ENCODE measurements at regions not wholly inside any gene's neighbourhood (a gene's known extent, or its start where the extent isn't known, plus 50 kb on each side); places are given as distances from the start of the nearest gene placed in this dataset.

DNA sequence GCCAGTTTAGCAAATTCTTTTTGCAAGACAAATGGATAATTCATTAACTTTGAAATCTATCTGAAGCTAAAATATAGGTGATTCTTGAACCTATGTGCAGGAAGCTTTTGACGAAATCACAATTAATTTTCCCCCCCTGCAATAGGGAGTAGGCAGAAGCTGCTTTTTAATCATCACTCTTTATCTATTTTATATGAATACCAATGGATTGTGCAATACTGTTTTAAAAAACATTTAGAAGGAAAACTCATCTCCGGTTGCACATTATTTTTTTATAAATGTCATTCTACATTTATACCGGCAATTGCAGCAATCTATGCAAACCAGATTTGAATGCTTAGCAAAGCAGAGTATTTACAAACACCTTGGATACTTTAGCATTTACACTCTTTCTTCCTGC lies 121.1 kb upstream of the TMCO5A start:
- H3K36me3 Mint-ChIP-seq = no peaks in the 10 kb centered on the region
- no peak overlapping the region for H3K27ac Mint-ChIP-seq
- H3K9me3 Mint-ChIP-seq = peaks cover 0 to 5% of the 10 kb centered on the region in 2 donors
- ATAC-seq (no peak), DNase-seq (ENCODE audit: low spot score in 2 of 2) (no peak)

DNA sequence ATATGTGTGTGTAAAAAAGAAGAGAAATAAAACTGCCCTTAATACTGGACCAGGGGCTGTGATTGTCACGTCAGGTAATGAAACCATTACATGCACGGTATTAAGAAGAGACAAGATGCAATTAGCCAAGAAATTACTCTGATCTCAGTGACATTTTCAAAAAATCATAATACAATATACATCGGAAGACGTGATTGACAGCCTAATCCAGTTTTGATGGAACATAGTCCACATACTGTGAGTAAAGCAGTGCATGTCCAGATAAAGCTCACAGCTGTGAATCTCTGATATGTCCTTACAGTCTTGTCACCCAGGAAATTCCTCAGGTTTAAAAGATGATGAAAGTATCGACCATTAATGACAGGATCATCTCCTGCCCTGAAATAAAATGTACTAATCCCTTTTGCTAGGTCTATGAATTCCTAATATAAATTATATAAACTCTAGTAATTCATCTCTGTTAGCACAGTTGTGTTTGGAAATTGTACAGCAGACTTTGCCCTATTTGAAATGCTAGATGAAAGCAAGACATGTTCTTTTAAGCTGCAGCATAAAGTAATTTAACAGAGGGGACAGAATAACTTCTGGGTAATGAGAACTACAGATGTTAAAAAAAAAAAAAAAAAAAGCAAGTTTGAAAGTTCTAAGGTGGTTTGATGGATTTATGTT lies 119.5 kb upstream of the TMCO5A start:
- DNase-seq (ENCODE audit: low spot score in 2 of 2) = no peak
- H3K9me3 Mint-ChIP-seq = no peaks in the 10 kb centered on the region
- no peak for ATAC-seq
- no peak overlapping the region for H3K27ac Mint-ChIP-seq
- H3K36me3 Mint-ChIP-seq = no peaks in the 10 kb centered on the region

DNA sequence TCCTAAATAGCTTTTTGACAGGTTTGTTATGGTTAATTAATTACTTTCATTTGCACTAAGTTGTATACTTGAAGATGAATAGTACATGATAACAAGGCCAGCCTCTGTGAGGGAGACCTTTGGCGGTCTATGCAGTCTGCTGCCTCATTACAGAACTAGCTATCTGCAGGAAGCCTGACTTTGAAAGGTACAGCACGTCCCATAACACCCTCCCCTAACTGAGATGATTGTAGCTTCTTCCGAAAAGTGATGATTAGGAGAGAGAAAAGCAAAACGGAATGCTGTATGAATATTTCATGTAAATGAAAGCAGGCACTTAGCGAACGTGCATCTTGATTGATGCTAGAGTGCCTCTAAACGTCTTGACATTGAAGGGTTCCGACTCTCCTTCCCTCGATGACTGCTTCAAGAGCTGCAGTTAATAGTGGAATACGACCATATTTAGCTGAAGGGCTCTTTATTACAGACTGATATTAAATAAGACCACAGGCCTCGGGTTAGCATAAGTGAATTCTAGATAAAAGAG lies 116.2 kb upstream of the TMCO5A start:
- DNase-seq (ENCODE audit: low spot score in 2 of 2) = no peak
- Mint-ChIP-seq H3K27ac (no peak overlapping the region), H3K36me3 (no peaks in the 10 kb centered on the region), H3K9me3 (no peaks in the 10 kb centered on the region)
- no peak for ATAC-seq

DNA sequence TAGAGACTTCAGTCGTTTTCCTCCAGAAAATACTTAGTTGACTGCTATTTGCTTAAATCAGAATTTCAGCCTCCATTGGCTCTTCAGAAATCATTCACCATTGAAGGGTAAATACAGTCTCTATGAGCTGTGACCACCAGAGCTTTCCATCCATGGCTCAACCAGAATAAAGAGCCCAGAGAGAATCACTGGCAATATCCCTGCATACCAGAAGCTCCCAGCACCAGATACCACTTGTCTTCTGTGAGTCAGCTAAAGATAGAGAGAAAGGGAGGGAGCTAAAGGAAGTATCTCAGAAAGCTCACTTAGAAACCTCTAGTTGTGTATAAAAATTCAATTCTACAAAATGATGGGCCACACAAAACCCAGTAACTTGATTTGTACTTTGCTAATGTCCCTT lies 115.2 kb upstream of the TMCO5A start:
- ATAC-seq (no peak), DNase-seq (ENCODE audit: low spot score in 2 of 2) (no peak)
- H3K27ac Mint-ChIP-seq = no peak overlapping the region
- no peaks in the 10 kb centered on the region for H3K36me3 Mint-ChIP-seq
- H3K9me3 Mint-ChIP-seq = no peaks in the 10 kb centered on the region

GRCh38 chr15:37820380-37821128 lies 113.9 kb upstream of the TMCO5A start:
- DNase-seq (ENCODE audit: low spot score in 2 of 2) = no peak
- H3K27ac Mint-ChIP-seq = no peak overlapping the region
- H3K36me3 Mint-ChIP-seq = no peaks in the 10 kb centered on the region
- no peak for ATAC-seq
- no peaks in the 10 kb centered on the region for H3K9me3 Mint-ChIP-seq

- DNase-seq (ENCODE audit: low spot score in 2 of 2) (no peak), ATAC-seq (no peak)
- no peak overlapping the region for H3K27ac Mint-ChIP-seq
These were observed 110.7 kb upstream of the TMCO5A start for GRCh38 chr15:37823601-37824275.

GRCh38 chr15:37824717-37825382 lies 109.6 kb upstream of the TMCO5A start:
- ATAC-seq (no peak), DNase-seq (ENCODE audit: low spot score in 2 of 2) (no peak)
- no peaks in the 10 kb centered on the region for H3K9me3 Mint-ChIP-seq
- H3K36me3 Mint-ChIP-seq = no peaks in the 10 kb centered on the region
- no peak overlapping the region for H3K27ac Mint-ChIP-seq

More at GRCh38 chr15:37823601-37824275, 110.7 kb upstream of the TMCO5A start:
- Mint-ChIP-seq H3K9me3 (no peaks in the 10 kb centered on the region), H3K36me3 (no peaks in the 10 kb centered on the region)

DNA sequence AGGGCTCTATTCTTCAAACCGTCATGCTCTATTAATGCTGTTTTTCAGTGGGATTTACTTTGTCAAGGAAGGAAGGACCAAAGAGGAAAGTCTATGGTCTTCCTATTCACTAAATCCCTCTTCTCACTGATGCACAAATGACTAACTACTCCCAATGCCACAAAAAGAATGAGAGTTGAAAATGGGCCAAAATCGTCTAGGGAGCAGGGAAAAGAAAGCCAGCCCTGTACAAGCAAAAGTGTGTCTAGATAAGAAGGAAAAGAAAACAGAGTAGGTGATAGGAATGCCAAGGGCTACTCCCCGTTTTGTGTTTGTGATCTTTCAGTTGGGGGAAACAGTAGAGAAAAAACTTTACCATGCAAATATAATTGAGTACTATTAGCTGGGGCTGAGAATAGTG lies 97.2 kb upstream of the TMCO5A start:
- ATAC-seq = no peak
- no peak overlapping the region for H3K27ac Mint-ChIP-seq
- no peak for DNase-seq (ENCODE audit: low spot score in 2 of 2)
- H3K9me3 Mint-ChIP-seq = peaks cover 8 to 13% of the 10 kb centered on the region in 2 donors
- H3K36me3 Mint-ChIP-seq = peaks cover 0 to 5% of the 10 kb centered on the region in 2 donors

DNA sequence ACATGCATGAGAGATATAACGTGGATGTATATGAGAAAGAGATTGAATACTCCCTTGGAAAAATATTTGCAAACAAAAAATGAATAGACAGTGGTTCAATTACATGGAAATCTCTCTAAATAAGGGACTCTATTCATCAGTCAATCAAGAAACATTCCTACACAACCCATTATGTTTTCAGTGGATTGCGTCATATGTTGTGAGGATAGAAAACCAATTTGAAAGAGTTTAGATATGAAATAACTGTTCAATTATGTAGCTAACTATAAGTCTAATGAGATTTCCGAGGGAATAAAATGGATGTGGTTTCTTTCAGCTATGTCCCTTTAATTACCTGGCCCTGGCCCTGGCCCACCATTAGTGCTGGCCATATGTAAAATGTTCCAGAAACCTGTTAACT lies 86.7 kb upstream of the TMCO5A start:
- peaks cover 0 to 4% of the 10 kb centered on the region in 2 donors for H3K9me3 Mint-ChIP-seq
- ATAC-seq (no peak), DNase-seq (ENCODE audit: low spot score in 2 of 2) (no peak)
- no peaks in the 10 kb centered on the region for H3K36me3 Mint-ChIP-seq
- no peak overlapping the region for H3K27ac Mint-ChIP-seq

DNA sequence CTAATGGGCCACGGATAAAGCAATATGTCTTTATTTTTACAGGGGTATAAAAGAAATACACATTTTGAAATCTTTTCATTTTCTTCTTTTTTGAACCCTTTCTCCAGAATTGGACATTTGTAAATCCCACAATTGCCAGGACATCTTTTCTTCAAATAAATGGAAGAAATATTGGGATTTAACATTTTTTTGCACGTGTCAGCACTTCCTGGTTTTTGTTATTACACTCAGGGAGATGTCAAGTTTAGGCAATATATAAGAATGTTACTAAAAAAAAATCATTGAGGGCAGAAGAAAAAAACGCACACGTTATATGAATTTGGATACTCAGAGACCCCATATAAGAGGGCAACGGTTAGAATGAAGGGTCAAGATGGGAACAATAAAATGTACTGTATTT lies 78.3 kb upstream of the TMCO5A start:
- Mint-ChIP-seq H3K36me3 (no peaks in the 10 kb centered on the region), H3K9me3 (no peaks in the 10 kb centered on the region)

GRCh38 chr15:37860896-37861295 lies 73.5 kb upstream of the TMCO5A start:
- peaks cover 8 to 17% of the 10 kb centered on the region in 2 donors for H3K9me3 Mint-ChIP-seq
- no peak overlapping the region for H3K27ac Mint-ChIP-seq
- ATAC-seq = no peak
- DNase-seq (ENCODE audit: low spot score in 2 of 2) = no peak
- peaks cover 0 to 6% of the 10 kb centered on the region in 2 donors for H3K36me3 Mint-ChIP-seq

More for the DNA sequence above, 78.3 kb upstream of the TMCO5A start:
- DNase-seq (ENCODE audit: low spot score in 2 of 2) = no peak
- ATAC-seq = no peak
- H3K27ac Mint-ChIP-seq = no peak overlapping the region

DNA sequence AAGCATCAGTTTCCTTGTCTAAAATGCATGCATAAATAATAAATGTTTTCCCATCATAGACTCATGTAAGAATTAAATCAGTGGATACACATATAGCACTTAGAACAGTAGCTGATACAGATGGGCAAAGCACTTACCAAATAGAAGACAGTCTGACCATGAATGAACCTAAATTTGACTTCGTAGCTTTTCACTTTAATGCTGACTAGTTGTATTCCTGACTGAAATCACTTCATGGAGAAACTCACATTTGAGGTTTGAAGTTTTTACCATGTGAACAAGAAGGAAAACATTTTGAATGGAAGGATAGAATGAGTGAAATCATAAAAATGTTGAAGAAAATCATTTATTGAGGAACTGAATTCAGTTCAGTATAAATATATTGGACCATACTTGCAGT lies 68.8 kb upstream of the TMCO5A start:
- ATAC-seq = no peak
- no peak overlapping the region for H3K27ac Mint-ChIP-seq
- H3K36me3 Mint-ChIP-seq = peaks cover 0 to 6% of the 10 kb centered on the region in 2 donors
- peaks cover 8 to 17% of the 10 kb centered on the region in 2 donors for H3K9me3 Mint-ChIP-seq
- DNase-seq (ENCODE audit: low spot score in 2 of 2) = no peak

DNA sequence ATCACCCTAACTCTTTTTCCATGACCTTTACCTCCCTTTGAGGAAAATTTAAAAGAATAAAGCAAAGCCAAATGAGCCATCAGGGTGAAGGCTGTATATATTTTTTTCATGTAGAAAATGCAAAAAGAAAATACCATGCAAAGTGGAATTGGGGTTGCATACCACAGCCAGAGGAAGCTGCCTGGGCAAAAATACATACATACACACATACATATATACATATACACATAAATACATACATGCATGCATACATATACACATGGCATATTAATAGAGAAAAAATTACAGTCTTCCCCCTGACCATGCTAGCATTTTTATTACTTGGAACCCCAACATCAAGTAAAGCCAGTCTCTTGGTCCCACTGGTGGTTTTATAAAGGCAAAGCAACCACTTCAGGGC lies 63.7 kb upstream of the TMCO5A start:
- DNase-seq (ENCODE audit: low spot score in 2 of 2) (no peak), ATAC-seq (no peak)
- Mint-ChIP-seq H3K36me3 (no peaks in the 10 kb centered on the region), H3K9me3 (no peaks in the 10 kb centered on the region), H3K27ac (no peak overlapping the region)

- Mint-ChIP-seq H3K36me3 (no peaks in the 10 kb centered on the region), H3K27ac (no peak overlapping the region)
These were observed 61.8 kb upstream of the TMCO5A start for GRCh38 chr15:37872661-37873060.

GRCh38 chr15:37873336-37873735 lies 61.1 kb upstream of the TMCO5A start:
- no peak overlapping the region for H3K27ac Mint-ChIP-seq
- no peaks in the 10 kb centered on the region for H3K9me3 Mint-ChIP-seq
- ATAC-seq = no peak
- H3K36me3 Mint-ChIP-seq = no peaks in the 10 kb centered on the region
- no peak for DNase-seq (ENCODE audit: low spot score in 2 of 2)

More at GRCh38 chr15:37872661-37873060, 61.8 kb upstream of the TMCO5A start:
- ATAC-seq (no peak), DNase-seq (ENCODE audit: low spot score in 2 of 2) (no peak)
- no peaks in the 10 kb centered on the region for H3K9me3 Mint-ChIP-seq

GRCh38 chr15:37876900-37877299 lies 57.5 kb upstream of the TMCO5A start:
- DNase-seq (ENCODE audit: low spot score in 2 of 2) (no peak), ATAC-seq (no peak)
- H3K9me3 Mint-ChIP-seq = no peaks in the 10 kb centered on the region
- H3K27ac Mint-ChIP-seq = no peak overlapping the region
- H3K36me3 Mint-ChIP-seq = no peaks in the 10 kb centered on the region
